IMR-90 (cell line): ENCODE measurements at regions not wholly inside any gene's neighbourhood (a gene's known extent, or its start where the extent isn't known, plus 50 kb on each side); places are given as distances from the start of the nearest gene placed in this dataset.

Source experiments
- ATAC-seq: fragments of 200-7000 bp; cut with Tn5 transposase; 2 replicates; pipeline ENCODE4 v1.9.1; 2020; ENCODE audit warnings: low read depth, mild to moderate bottlenecking, moderate library complexity
- BruUV-seq: library from RNA; stranded (reverse); fragments of 400-500 nt; replicated peaks from 2 replicates; lab custom pipeline; 2021; lab: Mats Ljungman, UMichigan
- CTCF ChIA-PET: fragments of 300-600 bp; formaldehyde crosslinking; extraction: SDS; loops from one replicate; lab custom pipeline; 2021; ENCODE audit warnings: antibody characterized with exemption; lab: Yijun Ruan, JAX
- POLR2A ChIA-PET: fragments of 300-600 bp; sonication (Branson Sonifier 250); formaldehyde crosslinking; loops from one replicate; lab custom pipeline; 2022; ENCODE audit warnings: antibody characterized with exemption; ENCODE audit not compliant: unreplicated experiment; lab: Charles Lee
- DNase-seq: peaks from one replicate; pipeline ENCODE4 v3.0.0; 2013
- H2AFZ ChIP-seq: replicated peaks from 2 replicates; pipeline ENCODE3; 2013; ENCODE audit warnings: low read length, mild to moderate bottlenecking; ENCODE audit not compliant: poor library complexity
- H2AK5ac ChIP-seq: 2 replicates; pipeline ENCODE4 v1.6.1; 2013; ENCODE audit warnings: low read depth, low read length, inconsistent platforms
- H2AK9ac ChIP-seq: replicated peaks from 2 replicates; pipeline ENCODE3; 2013; ENCODE audit warnings: mild to moderate bottlenecking, low read depth, low read length, moderate library complexity; ENCODE audit not compliant: poor library complexity
- H2BK120ac ChIP-seq: 2 replicates; pipeline ENCODE4 v1.6.1; 2013; ENCODE audit warnings: low read depth, low read length, inconsistent platforms
- H2BK15ac ChIP-seq: 3 replicates; pipeline ENCODE4 v1.6.1; 2013; ENCODE audit warnings: low read depth, low read length, inconsistent platforms
- H2BK20ac ChIP-seq: 2 replicates; pipeline ENCODE4 v1.6.1; 2013; ENCODE audit warnings: low read depth, mild to moderate bottlenecking, inconsistent platforms, low read length, moderate library complexity
- H2BK5ac ChIP-seq: 2 replicates; pipeline ENCODE4 v1.6.1; 2013; ENCODE audit warnings: mild to moderate bottlenecking, low read depth, low read length, inconsistent platforms; ENCODE audit not compliant: poor library complexity, severe bottlenecking
- H3K14ac ChIP-seq: replicated peaks from 2 replicates; pipeline ENCODE4 v1.6.1; 2013; ENCODE audit warnings: low read depth, low read length, inconsistent platforms
- H3K18ac ChIP-seq: 2 replicates; pipeline ENCODE4 v1.6.1; 2013; ENCODE audit warnings: low read depth, low read length, control low read depth
- H3K23ac ChIP-seq: 2 replicates; pipeline ENCODE4 v1.6.1; 2013; ENCODE audit warnings: low read depth, low read length, inconsistent platforms
- H3K27ac ChIP-seq: 2 replicates; pipeline ENCODE4 v1.5.1; 2013; ENCODE audit warnings: mild to moderate bottlenecking, control low read depth, low read length; ENCODE audit not compliant: insufficient read depth
- H3K27me3 ChIP-seq: 2 replicates; pipeline ENCODE4 v1.6.1; 2013; ENCODE audit warnings: low read length; ENCODE audit not compliant: control insufficient read depth, insufficient read depth
- H3K36me3 ChIP-seq: 2 replicates; pipeline ENCODE4 v1.6.1; 2013; ENCODE audit warnings: low read length, mixed read lengths; ENCODE audit not compliant: control insufficient read depth, insufficient read depth
- H3K4ac ChIP-seq: 2 replicates; pipeline ENCODE4 v1.6.1; 2013; ENCODE audit warnings: low read depth, low read length, inconsistent platforms
- H3K4me1 ChIP-seq: 2 replicates; pipeline ENCODE4 v1.6.1; 2013; ENCODE audit warnings: low read length, mixed read lengths; ENCODE audit not compliant: control insufficient read depth, insufficient read depth
- H3K4me2 ChIP-seq: 2 replicates; pipeline ENCODE4 v1.6.1; 2013; ENCODE audit warnings: low read depth, mild to moderate bottlenecking, control low read depth, low read length, moderate library complexity
- H3K4me3 ChIP-seq: 2 replicates; pipeline ENCODE4 v1.5.1; 2013; ENCODE audit warnings: low read depth, mild to moderate bottlenecking, control low read depth, low read length, moderate library complexity; ENCODE audit not compliant: insufficient read depth
- H3K56ac ChIP-seq: 2 replicates; pipeline ENCODE4 v1.6.1; 2013; ENCODE audit warnings: low read length, inconsistent platforms; ENCODE audit not compliant: insufficient read depth; ENCODE audit errors: extremely low read depth
- H3K79me1 ChIP-seq, 2 experiments: 2 replicates each; pipeline ENCODE4 v1.6.1; 2013; ENCODE audit warnings: low read length in 2 of 2, inconsistent platforms in 1 of 2, low read depth in 1 of 2
- H3K9ac ChIP-seq: 2 replicates; pipeline ENCODE4 v1.6.1; 2013; ENCODE audit warnings: low read depth, low read length, control low read depth
- H3K9me1 ChIP-seq: 2 replicates; pipeline ENCODE4 v1.6.1; 2013; ENCODE audit warnings: low read length, inconsistent platforms; ENCODE audit not compliant: insufficient read depth
- H3K9me3 ChIP-seq: 2 replicates; pipeline ENCODE4 v1.6.1; 2013; ENCODE audit warnings: low read length; ENCODE audit not compliant: control insufficient read depth, insufficient read depth
- H4K20me1 ChIP-seq: 2 replicates; pipeline ENCODE4 v1.6.1; 2013; ENCODE audit warnings: low read length, inconsistent platforms; ENCODE audit not compliant: insufficient read depth
- H4K5ac ChIP-seq: 2 replicates; pipeline ENCODE4 v1.6.1; 2013; ENCODE audit warnings: mild to moderate bottlenecking, low read depth, low read length, control low read depth
- H4K8ac ChIP-seq, 2 experiments: 2 replicates each; pipeline ENCODE4 v1.6.1; 2013; ENCODE audit warnings: low read depth in 2 of 2, low read length in 2 of 2, control low read depth in 1 of 2, inconsistent platforms in 1 of 2
- H4K91ac ChIP-seq: 2 replicates; pipeline ENCODE4 v1.6.1; 2013; ENCODE audit warnings: low read depth, low read length, inconsistent platforms; ENCODE audit not compliant: insufficient read depth
- CEBPB ChIP-seq: IDR thresholded peaks from 2 replicates; pipeline ENCODE4 v1.6.1; 2012; ENCODE audit warnings: low read depth, low read length, improper control_type of control experiment
- CTCF ChIP-seq: conservative IDR thresholded peaks from 2 replicates; pipeline ENCODE4 v1.5.1; 2012; ENCODE audit warnings: mild to moderate bottlenecking, low read depth, low read length, improper control_type of control experiment
- MAFK ChIP-seq: IDR thresholded peaks from 2 replicates; pipeline ENCODE4 v1.6.1; 2012; ENCODE audit warnings: low read depth, low read length, improper control_type of control experiment
- MXI1 ChIP-seq: IDR thresholded peaks from 2 replicates; pipeline ENCODE4 v1.6.1; 2012; ENCODE audit warnings: low read depth, mild to moderate bottlenecking, low read length, moderate library complexity, borderline replicate concordance
- NFE2L2 ChIP-seq: fragments of 150-350 bp; IDR thresholded peaks from 2 replicates; pipeline ENCODE4 v1.6.1; 2016; ENCODE audit warnings: low read depth, mild to moderate bottlenecking, low read length
- RCOR1 ChIP-seq: IDR thresholded peaks from 2 replicates; pipeline ENCODE4 v1.6.1; 2012; ENCODE audit warnings: mild to moderate bottlenecking, low read length, improper control_type of control experiment; ENCODE audit not compliant: insufficient replicate concordance
- WGBS, 2 experiments: methylation state at CpG; one replicate each; pipeline versions ENCODE4 v1.1.5 to v1.1.7; 2013; ENCODE audit warnings: missing lambda C conversion rate in 2 of 2; ENCODE audit not compliant: insufficient read length in 1 of 2; ENCODE audit errors: extremely low coverage in 2 of 2; 5-methylcytosine and 5-hydroxymethylcytosine counted together
- dilution Hi-C: fragments of 300-500 bp; cut with HindIII; formaldehyde crosslinking; loops from one replicate; pipeline ENCODE4 v1.14.3; 2018; ENCODE audit warnings: low sequenced_read_pairs; ENCODE audit not compliant: unreplicated experiment
- in situ Hi-C: fragments of 300-500 bp; cut with MboI; formaldehyde crosslinking; loops from 3 replicates; pipeline ENCODE4 v1.14.3; 2019; ENCODE audit warnings: low sequenced_read_pairs, inconsistent platforms, mixed read lengths
- intact Hi-C: fragments of 100-400 bp; cut with micrococcal nuclease; formaldehyde crosslinking; loops from 2 replicates; pipeline ENCODE4 v1.10.0; 2022

DNA sequence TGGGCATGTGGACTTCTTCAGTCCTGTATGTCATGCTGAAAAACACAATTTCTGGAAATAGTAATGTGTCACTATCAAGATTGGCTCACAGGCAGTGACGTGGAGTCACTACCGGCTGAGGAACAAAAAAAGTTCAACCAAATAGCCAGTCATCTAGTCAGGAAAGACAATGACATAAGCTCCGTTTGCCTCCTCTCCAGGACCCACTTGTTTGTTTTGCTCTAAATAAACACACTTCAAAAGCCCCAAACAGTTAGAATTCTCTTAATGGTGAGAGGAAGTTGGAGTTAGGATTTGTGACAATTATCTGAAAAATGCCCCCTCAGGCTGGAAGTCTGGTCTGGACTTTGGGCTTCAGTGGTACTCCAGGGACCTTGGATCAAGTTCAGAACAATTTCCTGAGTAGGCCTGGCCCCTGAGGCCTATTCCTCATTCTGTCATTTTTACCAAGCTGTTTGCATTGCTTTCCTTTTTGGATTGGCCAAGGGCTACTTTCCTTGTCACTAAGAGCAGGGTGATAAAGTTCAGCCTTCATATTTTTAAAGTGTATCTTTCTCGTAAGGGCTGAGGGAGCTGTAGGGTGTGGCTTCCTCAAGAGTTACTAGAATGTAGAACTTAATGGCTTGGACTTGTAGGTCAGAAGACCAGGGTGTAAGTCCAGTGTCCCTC lies 98.9 kb downstream of the EOMES start:
- DNase-seq (peak; percentile 28), ATAC-seq (peak; percentile 36)
- Histone ChIP-seq H3K4me3 (no peak overlapping the region), H2BK120ac (peak overlapping the region; percentile 20; the same call in 1 of the 2 replicates), H2BK15ac (peak overlapping the region; percentile 37; the same call in 1 of the 3 replicates), H2AFZ (peak overlapping the region; percentile 73), H4K20me1 (no peaks in the 10 kb centered on the region), H4K5ac (peak overlapping the region; percentile 25; the same call in 1 of the 2 replicates), H2BK5ac (peak overlapping the region; percentile 55), H2BK20ac (peak overlapping the region; percentile 36; the same call in 1 of the 2 replicates), H3K4me2 (no peak overlapping the region), H3K27ac (no peak overlapping the region), H3K27me3 (no peaks in the 10 kb centered on the region), H4K91ac (peak overlapping the region; percentile 13; the same call in 1 of the 2 replicates), H3K36me3 (no peaks in the 10 kb centered on the region), H2AK5ac (peak overlapping the region; percentile 66; the same call in 1 of the 2 replicates), H3K79me1 (no peaks in the 10 kb centered on the region), H3K56ac (no peak overlapping the region), H3K9me1 (0 out of 2 replicates have a peak, but pooled peaks cover 5% of the 10 kb centered on the region), H3K9ac (no peak overlapping the region), H3K4me1 (peaks cover 2% of the 10 kb centered on the region; the same call in 1 of the 2 replicates), H3K4ac (peak overlapping the region; percentile 50), H2AK9ac (no peak overlapping the region), H3K9me3 (no peaks in the 10 kb centered on the region), H4K8ac (peak overlapping the region in 1 of 2 experiments; percentile 81; a peak in 2 of 4 replicates), H3K18ac (peak overlapping the region; percentile 29; the same call in 1 of the 2 replicates), H3K14ac (peak overlapping the region; percentile 8), H3K23ac (peak overlapping the region; percentile 64; the same call in 1 of the 2 replicates)
- intact Hi-C loops: no loop called here
- TF ChIP-seq MAFK (no peak), MXI1 (no peak), RCOR1 (no peak), CEBPB (no peak), NFE2L2 (no peak), CTCF (no peak)
- 67% methylated on average over 1 of the region's 4 CpGs; no CpG with 5 or more reads in 1 of the 2 experiments for WGBS, 2 experiments
- ChIA-PET CTCF (no interaction called here), POLR2A (no interaction called here)
- in situ Hi-C loops: no loop called here
- dilution Hi-C loops: no loop called here
- BruUV-seq: no TSS peak
